ENCODE measurements at regions not wholly inside any gene's neighbourhood (a gene's known extent, or its start where the extent isn't known, plus 50 kb on each side); places are given as distances from the start of the nearest gene placed in this dataset.

DNA sequence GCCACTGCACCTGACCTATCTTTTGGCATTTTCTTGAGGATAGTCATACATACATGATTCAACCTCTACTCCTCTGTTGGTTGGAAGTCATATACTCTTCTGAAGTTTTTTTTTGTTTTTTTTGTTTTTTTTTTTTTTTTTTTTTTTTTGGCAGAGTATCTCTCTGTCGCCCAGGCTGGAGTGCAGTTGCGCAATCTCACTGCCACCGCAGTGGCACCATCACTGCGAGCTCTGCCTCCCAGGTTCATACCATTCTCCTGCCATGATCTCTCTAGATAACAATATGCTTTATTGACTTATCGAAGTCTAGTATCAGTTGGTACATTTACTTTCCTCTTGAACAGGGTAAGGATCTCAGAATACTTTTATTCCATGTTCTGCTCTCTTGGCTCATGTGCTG lies 224.2 kb upstream of the WSCD1 start:
- DNase-seq (ENCODE audit: low read depth in 1 of 2, low spot score in 1 of 2), result no peak
- in situ Hi-C loops (cut with HindIII; ENCODE audit: low pct_unique_long_range_greater_than_20kb, low sequenced_read_pairs), result no loop called here
- TF ChIP-seq JUND (IDR thresholded peaks at IDR 0.05; ENCODE audit: low read depth), result no peak

- in situ Hi-C loops (cut with HindIII; ENCODE audit: low pct_unique_long_range_greater_than_20kb, low sequenced_read_pairs), result no loop called here
- DNase-seq (ENCODE audit: low read depth in 1 of 2, low spot score in 1 of 2), result no peak
- TF ChIP-seq JUND (IDR thresholded peaks at IDR 0.05; ENCODE audit: low read depth), result no peak
These were observed 215.2 kb upstream of the WSCD1 start for GRCh38 chr17:5854871-5855554.

DNA sequence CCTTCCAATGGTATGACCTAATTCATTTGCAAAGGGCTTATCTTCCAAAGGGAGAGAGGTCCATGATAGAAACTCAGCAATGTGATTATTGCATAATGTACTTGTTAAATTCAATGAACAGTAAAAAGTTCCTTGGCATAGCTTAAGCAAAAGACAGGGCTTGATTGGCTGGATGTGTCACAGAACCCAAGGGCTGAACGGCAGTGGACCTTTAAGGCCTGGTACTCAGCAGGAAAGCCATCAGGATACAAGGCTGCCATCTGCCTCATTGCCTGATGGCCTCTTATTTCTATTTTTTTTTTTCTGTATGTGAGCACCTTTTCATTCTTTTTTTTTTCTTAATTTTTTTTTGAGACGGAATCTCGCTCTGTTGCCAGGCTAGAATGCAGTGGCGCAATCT lies 208.9 kb upstream of the WSCD1 start:
- DNase-seq (ENCODE audit: low read depth in 1 of 2, low spot score in 1 of 2), result no peak
- in situ Hi-C loops (cut with HindIII; ENCODE audit: low pct_unique_long_range_greater_than_20kb, low sequenced_read_pairs), result no loop called here
- TF ChIP-seq JUND (IDR thresholded peaks at IDR 0.05; ENCODE audit: low read depth), result no peak

GRCh38 chr17:5861854-5862253 lies 208.3 kb upstream of the WSCD1 start:
- TF ChIP-seq JUND (IDR thresholded peaks at IDR 0.05; ENCODE audit: low read depth), result no peak
- no peak for DNase-seq (ENCODE audit: low read depth in 1 of 2, low spot score in 1 of 2)
- in situ Hi-C loops (cut with HindIII; ENCODE audit: low pct_unique_long_range_greater_than_20kb, low sequenced_read_pairs), result no loop called here

GRCh38 chr17:5862395-5862794 lies 207.8 kb upstream of the WSCD1 start:
- in situ Hi-C loops (cut with HindIII; ENCODE audit: low pct_unique_long_range_greater_than_20kb, low sequenced_read_pairs), result no loop called here
- no peak for TF ChIP-seq JUND (IDR thresholded peaks at IDR 0.05; ENCODE audit: low read depth)
- DNase-seq (ENCODE audit: low read depth in 1 of 2, low spot score in 1 of 2), result no peak

DNA sequence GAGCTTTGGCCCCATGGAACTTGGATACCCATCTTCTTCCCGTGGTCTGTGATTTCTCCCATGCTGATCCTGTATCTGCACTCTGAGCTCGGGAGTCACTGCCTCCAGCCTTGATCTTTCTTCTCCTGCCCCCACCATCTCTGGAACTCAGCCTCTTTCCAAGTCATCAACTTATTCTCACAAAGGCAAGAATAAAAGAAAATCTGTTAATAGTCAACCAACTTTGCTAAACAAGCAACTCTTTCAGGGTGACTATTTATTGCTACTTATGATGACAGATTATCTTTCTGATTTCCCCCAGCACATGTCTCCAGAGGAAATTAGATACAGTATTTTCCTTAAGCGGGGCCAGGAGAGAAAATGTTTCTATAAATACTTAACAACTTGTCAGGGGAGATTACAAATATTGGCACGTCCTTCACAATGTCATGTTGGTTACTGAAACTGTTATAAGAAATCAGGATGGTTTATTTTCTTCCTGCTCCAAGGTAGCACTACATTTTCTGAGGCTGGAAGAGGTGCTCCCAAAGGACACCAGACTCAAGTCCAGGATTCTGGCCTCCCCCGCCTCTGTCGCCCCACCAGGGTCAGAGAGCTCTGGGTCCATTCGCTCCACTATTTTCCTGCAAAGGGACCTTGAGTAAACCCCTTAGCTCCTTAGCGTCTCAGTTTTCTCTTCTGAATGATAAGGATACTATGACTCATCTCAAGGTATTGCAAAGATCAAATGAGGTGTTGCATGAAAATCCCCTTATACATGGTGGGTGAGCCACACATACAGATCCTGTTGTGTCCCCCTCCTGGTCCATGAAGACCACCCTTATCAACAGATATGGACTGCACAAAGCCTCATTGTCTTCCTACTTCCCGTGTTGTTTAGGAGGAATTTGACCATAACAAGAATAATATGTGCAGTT lies 205.2 kb upstream of the WSCD1 start:
- no peak for TF ChIP-seq JUND (IDR thresholded peaks at IDR 0.05; ENCODE audit: low read depth)
- in situ Hi-C loops (cut with HindIII; ENCODE audit: low pct_unique_long_range_greater_than_20kb, low sequenced_read_pairs), result no loop called here
- DNase-seq (ENCODE audit: low read depth in 1 of 2, low spot score in 1 of 2), result no peak

- no peak for DNase-seq (ENCODE audit: low read depth in 1 of 2, low spot score in 1 of 2)
- in situ Hi-C loops (cut with HindIII; ENCODE audit: low pct_unique_long_range_greater_than_20kb, low sequenced_read_pairs), result no loop called here
- TF ChIP-seq JUND (IDR thresholded peaks at IDR 0.05; ENCODE audit: low read depth), result no peak
These were observed 203.2 kb upstream of the WSCD1 start for GRCh38 chr17:5866978-5867377.

- in situ Hi-C loops (cut with HindIII; ENCODE audit: low pct_unique_long_range_greater_than_20kb, low sequenced_read_pairs), result no loop called here
- DNase-seq (ENCODE audit: low read depth in 1 of 2, low spot score in 1 of 2), result no peak
- no peak for TF ChIP-seq JUND (IDR thresholded peaks at IDR 0.05; ENCODE audit: low read depth)
These were observed 201.0 kb upstream of the WSCD1 start for GRCh38 chr17:5869041-5869745.

- in situ Hi-C loops (cut with HindIII; ENCODE audit: low pct_unique_long_range_greater_than_20kb, low sequenced_read_pairs), result no loop called here
- TF ChIP-seq JUND (IDR thresholded peaks at IDR 0.05; ENCODE audit: low read depth), result no peak
- DNase-seq (ENCODE audit: low read depth in 1 of 2, low spot score in 1 of 2), result no peak
These were observed 199.8 kb upstream of the WSCD1 start for GRCh38 chr17:5870231-5870953.

DNA sequence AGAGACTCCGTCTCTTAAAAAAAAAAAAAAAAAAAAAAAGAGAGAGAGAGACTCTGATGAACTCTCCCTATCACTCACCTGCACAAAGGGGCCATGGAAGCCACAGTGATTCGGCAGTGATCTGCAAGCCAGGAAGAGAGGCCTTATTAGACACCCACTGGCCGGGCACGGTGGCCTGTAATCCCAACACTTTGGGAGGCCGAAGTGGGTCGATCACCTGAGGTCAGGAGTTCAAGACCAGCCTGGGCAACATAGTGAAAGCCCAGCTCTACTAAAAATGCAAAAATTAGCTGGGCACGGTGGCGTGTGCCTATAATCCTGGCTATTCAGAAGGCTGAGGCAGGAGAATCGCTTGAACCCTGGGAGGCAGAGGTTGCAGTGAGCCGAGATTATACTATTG lies 198.5 kb upstream of the WSCD1 start:
- in situ Hi-C loops (cut with HindIII; ENCODE audit: low pct_unique_long_range_greater_than_20kb, low sequenced_read_pairs), result no loop called here
- no peak for TF ChIP-seq JUND (IDR thresholded peaks at IDR 0.05; ENCODE audit: low read depth)
- DNase-seq (ENCODE audit: low read depth in 1 of 2, low spot score in 1 of 2), result no peak

- no peak for TF ChIP-seq JUND (IDR thresholded peaks at IDR 0.05; ENCODE audit: low read depth)
- in situ Hi-C loops (cut with HindIII; ENCODE audit: low pct_unique_long_range_greater_than_20kb, low sequenced_read_pairs), result no loop called here
- no peak for DNase-seq (ENCODE audit: low read depth in 1 of 2, low spot score in 1 of 2)
These were observed 197.3 kb upstream of the WSCD1 start for GRCh38 chr17:5872831-5873230.

- no peak for TF ChIP-seq JUND (IDR thresholded peaks at IDR 0.05; ENCODE audit: low read depth)
- DNase-seq (ENCODE audit: low read depth in 1 of 2, low spot score in 1 of 2), result no peak
- in situ Hi-C loops (cut with HindIII; ENCODE audit: low pct_unique_long_range_greater_than_20kb, low sequenced_read_pairs), result no loop called here
These were observed 196.4 kb upstream of the WSCD1 start for GRCh38 chr17:5873781-5874180.
